ENCODE measurements at regions not wholly inside any gene's neighbourhood (a gene's known extent, or its start where the extent isn't known, plus 50 kb on each side); places are given as distances from the start of the nearest gene placed in this dataset.

GRCh38 chr5:173745123-173745522 is 128.7 kb upstream of the BOD1 start:
- H3K27ac Mint-ChIP-seq, result peak overlapping the region; percentile 81 to 95 (median 89); a peak in 6 of 7 replicates
- Histone ChIP-seq H4K20me1 (ENCODE audit: control insufficient read depth, insufficient read depth, insufficient read length) (no peaks in the 10 kb centered on the region), H2BK5ac (ENCODE audit: insufficient read length, low read length) (no peak overlapping the region), H3K56ac (ENCODE audit: insufficient read length, low read depth, low read length) (no peak overlapping the region), H3T11ph (ENCODE audit: low read length) (no peak overlapping the region), H3K4me1 (ENCODE audit: insufficient read depth, low read length) (peaks cover 10% of the 10 kb centered on the region; the same call in 1 of the 2 replicates), H2BK15ac (ENCODE audit: low read depth, low read length) (no peak overlapping the region), H3K79me2 (ENCODE audit: insufficient read depth, low read length) (no peaks in the 10 kb centered on the region), H4K91ac (ENCODE audit: insufficient read length, low read depth, low read length) (no peak overlapping the region), H3K23ac (ENCODE audit: insufficient read length, low read depth, low read length) (no peak overlapping the region), H4K8ac (replicated peaks; ENCODE audit: insufficient read length, low read depth, low read length) (no peak overlapping the region), H3K27me3 (ENCODE audit: insufficient read depth, low read length) (no peaks in the 10 kb centered on the region), H2BK12ac (ENCODE audit: insufficient read length, low read depth, low read length) (no peak overlapping the region), H4K5ac (ENCODE audit: insufficient read length, low read depth, low read length) (no peak overlapping the region), H3K14ac (ENCODE audit: insufficient read depth, low read length) (no peak overlapping the region), H2AK5ac (ENCODE audit: insufficient read length, low read length) (no peak overlapping the region), H3K18ac (ENCODE audit: insufficient read length, low read depth, low read length) (no peak overlapping the region), H2BK20ac (ENCODE audit: low read depth, low read length, poor library complexity, severe bottlenecking) (no peak overlapping the region), H3K9ac (ENCODE audit: extremely low read depth, insufficient read length, low read length) (no peak overlapping the region), H3K27ac (ENCODE audit: insufficient read length, low read depth, low read length) (peak overlapping the region; percentile 61), H3K79me1 (ENCODE audit: insufficient read depth, low read depth, low read length, poor library complexity, severe bottlenecking) (no peaks in the 10 kb centered on the region), H2BK120ac (ENCODE audit: low read depth, low read length, poor library complexity, severe bottlenecking) (no peak overlapping the region), H3K4me2 (ENCODE audit: insufficient read depth, insufficient read length, low read length) (peak overlapping the region; percentile 44), H3K4ac (ENCODE audit: low read depth, low read length) (no peak overlapping the region), H2AFZ (ENCODE audit: low read length) (no peak overlapping the region), H3K9me3 (ENCODE audit: control insufficient read depth, low read depth, low read length) (no peaks in the 10 kb centered on the region), H3K23me2 (ENCODE audit: insufficient read length, low read depth, low read length, poor library complexity, severe bottlenecking) (no peaks in the 10 kb centered on the region)
- no peaks in the 10 kb centered on the region; the same call in 1 of the 2 replicates for H3K27me3 Mint-ChIP-seq (ENCODE audit: low read depth)
- peaks cover 50 to 57% of the 10 kb centered on the region in 2 experiments for H3K4me1 Mint-ChIP-seq
- peak overlapping the region; percentile 45 to 67; a peak in 4 of 5 replicates for H3K4me3 Mint-ChIP-seq
- H3K9me3 Mint-ChIP-seq, result no peaks in the 10 kb centered on the region; a peak in 1 of 5 replicates
- H3K36me3 Mint-ChIP-seq (ENCODE audit: insufficient read depth in 1 of 3, low read depth in 3 of 3), result peaks cover 0 to 8% (median 4%) of the 10 kb centered on the region in 3 experiments; a peak in 4 of 7 replicates
- peak; percentile 65 for DNase-seq
- TF ChIP-seq CTCF (conservative IDR thresholded peaks at IDR 0.05), result no peak
- no CpG with 5 or more reads among the region's 4 CpGs for WGBS (ENCODE audit: extremely low coverage, insufficient read length, low lambda C conversion rate)

Measured in H9 (cell line).